ENCODE measurements at regions not wholly inside any gene's neighbourhood (a gene's known extent, or its start where the extent isn't known, plus 50 kb on each side); places are given as distances from the start of the nearest gene placed in this dataset.
A peak's percentile ranks its signal among the peaks of the same experiment; 100 is the strongest.
"Not testable (repeated sequence)": the region's sequence is repeated elsewhere in the genome, so short reads cannot be mapped to it uniquely, and the experiment has no call there.

DNA sequence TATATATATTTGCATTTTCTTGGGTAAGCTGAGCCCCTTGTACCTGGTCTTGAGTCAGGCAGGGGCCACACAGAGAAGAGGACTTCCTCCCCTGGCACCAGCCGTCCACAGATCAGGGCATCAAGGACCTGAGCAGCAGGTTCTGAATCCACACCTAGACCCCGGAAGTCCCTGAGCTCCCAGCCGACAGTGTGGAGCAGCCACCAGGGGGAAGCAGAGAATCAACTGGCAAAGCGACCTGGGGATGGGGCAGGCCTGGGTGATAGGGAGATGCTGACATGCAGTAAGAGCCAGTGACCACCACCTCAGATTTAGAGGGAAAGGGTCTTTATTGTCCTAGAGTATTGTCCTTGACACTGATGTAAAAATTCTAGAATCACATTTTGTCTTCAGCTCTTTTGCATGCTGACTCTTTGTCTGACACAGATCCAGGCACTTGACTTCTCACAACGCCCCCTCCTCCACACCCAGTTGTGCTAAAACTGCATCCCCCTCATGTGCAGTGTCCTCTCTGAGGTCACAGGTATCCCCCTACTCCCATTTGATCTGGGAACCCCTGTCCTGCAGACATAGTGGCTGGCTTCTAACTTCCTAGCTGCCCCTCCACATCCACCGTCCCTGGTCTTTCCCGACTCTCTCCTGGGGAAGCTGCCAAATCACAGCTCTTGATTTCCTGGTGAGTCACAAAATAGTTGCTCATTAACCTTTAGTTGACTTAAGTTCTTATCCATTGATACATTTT is 109.3 kb downstream of the GGTLC2 start:
- peak; percentile 88 for DNase-seq (ENCODE audit: low spot score)
- in situ Hi-C loops (cut with MboI; ENCODE audit: low sequenced_read_pairs, unreplicated experiment), result loop anchor here (10.0 kb wide), 2 partner anchors 49 to 61 kb away; no protein-coding TSS in a partner anchor
- TF ChIP-seq, protein P1, sequence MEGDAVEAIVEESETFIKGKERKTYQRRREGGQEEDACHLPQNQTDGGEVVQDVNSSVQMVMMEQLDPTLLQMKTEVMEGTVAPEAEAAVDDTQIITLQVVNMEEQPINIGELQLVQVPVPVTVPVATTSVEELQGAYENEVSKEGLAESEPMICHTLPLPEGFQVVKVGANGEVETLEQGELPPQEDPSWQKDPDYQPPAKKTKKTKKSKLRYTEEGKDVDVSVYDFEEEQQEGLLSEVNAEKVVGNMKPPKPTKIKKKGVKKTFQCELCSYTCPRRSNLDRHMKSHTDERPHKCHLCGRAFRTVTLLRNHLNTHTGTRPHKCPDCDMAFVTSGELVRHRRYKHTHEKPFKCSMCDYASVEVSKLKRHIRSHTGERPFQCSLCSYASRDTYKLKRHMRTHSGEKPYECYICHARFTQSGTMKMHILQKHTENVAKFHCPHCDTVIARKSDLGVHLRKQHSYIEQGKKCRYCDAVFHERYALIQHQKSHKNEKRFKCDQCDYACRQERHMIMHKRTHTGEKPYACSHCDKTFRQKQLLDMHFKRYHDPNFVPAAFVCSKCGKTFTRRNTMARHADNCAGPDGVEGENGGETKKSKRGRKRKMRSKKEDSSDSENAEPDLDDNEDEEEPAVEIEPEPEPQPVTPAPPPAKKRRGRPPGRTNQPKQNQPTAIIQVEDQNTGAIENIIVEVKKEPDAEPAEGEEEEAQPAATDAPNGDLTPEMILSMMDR (IDR thresholded peaks at IDR 0.05; ENCODE audit: borderline replicate concordance, control extremely low read depth, extremely low read depth, insufficient read depth, missing control alignments), result peak; percentile 90

GRCh38 chr22:22754268-22754657 is 109.8 kb downstream of the GGTLC2 start:
- no peak for DNase-seq (ENCODE audit: low spot score)
- in situ Hi-C loops (cut with MboI; ENCODE audit: low sequenced_read_pairs, unreplicated experiment), result loop anchor here (10.0 kb wide), 2 partner anchors 49 to 61 kb away; no protein-coding TSS in a partner anchor
- TF ChIP-seq, protein P1 (IDR thresholded peaks at IDR 0.05; ENCODE audit: borderline replicate concordance, control extremely low read depth, extremely low read depth, insufficient read depth, missing control alignments), result no peak

DNA sequence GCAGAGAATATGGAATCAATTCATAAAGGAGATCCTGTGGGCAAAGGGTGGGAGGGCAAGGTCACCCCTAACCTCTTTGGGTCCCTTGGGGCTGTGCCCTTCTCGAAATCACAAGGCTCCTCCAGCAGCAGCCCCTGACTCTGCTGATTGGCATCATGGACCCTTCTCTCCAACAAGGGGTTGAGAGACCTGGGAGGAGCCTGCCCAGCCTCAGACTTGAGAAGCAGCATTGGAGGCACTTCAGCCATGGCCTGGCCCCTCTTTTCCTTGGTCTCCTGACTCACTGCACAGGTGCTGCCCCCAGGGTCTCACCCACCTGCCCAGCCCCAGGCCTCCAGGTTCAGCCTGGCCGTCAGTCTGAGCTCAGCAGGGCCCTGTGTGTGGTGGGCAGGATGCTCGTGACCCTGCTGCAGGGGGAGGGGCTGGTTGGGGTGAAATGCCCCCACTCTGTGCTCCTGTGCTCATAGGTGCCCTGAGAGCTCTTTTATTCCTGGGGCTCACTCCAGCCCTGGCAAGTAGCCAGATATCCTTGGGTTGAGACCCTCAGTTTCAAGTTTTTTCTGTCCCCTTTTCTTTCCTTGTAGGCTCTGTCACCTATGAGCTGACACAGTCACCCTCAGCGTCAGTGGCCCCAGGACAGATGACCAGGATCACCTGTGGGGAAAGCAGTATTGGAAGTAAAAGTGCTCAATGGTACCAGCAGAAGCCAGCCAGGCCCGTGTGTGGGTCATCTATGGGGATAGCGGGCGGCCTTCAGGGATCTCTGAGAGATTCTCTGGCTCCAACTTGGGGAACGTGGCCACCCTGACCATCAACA is 110.8 kb downstream of the GGTLC2 start:
- TF ChIP-seq, protein P1 (IDR thresholded peaks at IDR 0.05; ENCODE audit: borderline replicate concordance, control extremely low read depth, extremely low read depth, insufficient read depth, missing control alignments), result no peak
- DNase-seq (ENCODE audit: low spot score), result no peak
- in situ Hi-C loops (cut with MboI; ENCODE audit: low sequenced_read_pairs, unreplicated experiment), result loop anchor here (10.0 kb wide), 2 partner anchors 50 to 60 kb away; no protein-coding TSS in a partner anchor

DNA sequence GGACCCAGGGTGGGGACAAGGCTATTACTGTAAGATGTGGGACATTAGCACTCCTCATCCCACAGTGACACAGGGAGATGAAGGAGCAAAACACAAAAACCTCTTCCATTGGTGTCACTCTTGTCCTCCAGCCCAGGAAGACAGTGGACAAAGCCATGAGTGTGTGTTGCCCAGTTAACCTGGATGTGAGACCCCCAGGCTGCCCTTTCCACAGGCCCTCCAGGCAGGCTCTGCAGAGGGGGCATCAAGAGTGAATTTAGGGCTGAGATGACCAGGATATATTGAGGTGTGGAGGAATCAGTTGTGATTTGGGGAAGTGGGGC is 111.3 kb downstream of the GGTLC2 start:
- TF ChIP-seq, protein P1 (IDR thresholded peaks at IDR 0.05; ENCODE audit: borderline replicate concordance, control extremely low read depth, extremely low read depth, insufficient read depth, missing control alignments), result no peak
- in situ Hi-C loops (cut with MboI; ENCODE audit: low sequenced_read_pairs, unreplicated experiment), result loop anchor here (10.0 kb wide), 2 partner anchors 51 to 59 kb away; no protein-coding TSS in a partner anchor
- DNase-seq (ENCODE audit: low spot score), result no peak

DNA sequence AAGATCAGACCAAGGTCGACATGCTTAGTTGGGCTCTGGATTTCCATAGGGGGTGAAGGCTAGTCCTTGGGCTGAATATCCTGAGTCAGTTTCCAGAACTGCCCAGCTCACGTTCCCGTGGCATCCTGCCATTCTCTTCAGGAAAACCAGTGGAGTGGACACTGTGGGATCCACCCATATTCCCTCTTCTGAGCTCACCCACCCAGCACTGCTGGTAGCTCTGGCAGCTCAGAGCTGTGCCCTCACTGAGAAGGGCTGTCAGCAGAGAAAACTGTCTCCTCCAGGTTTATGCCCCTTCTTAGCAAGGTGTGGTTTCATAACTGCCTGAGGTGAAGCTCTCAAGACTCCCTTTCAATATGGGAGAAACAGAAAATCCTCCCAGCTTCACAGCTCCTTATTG is 111.7 kb downstream of the GGTLC2 start:
- DNase-seq (ENCODE audit: low spot score), result no peak
- in situ Hi-C loops (cut with MboI; ENCODE audit: low sequenced_read_pairs, unreplicated experiment), result loop anchor here (10.0 kb wide), 2 partner anchors 51 to 59 kb away; no protein-coding TSS in a partner anchor
- TF ChIP-seq, protein P1 (IDR thresholded peaks at IDR 0.05; ENCODE audit: borderline replicate concordance, control extremely low read depth, extremely low read depth, insufficient read depth, missing control alignments), result no peak

GRCh38 chr22:22756551-22757201 is 112.3 kb downstream of the GGTLC2 start:
- in situ Hi-C loops (cut with MboI; ENCODE audit: low sequenced_read_pairs, unreplicated experiment), result loop anchor here (10.0 kb wide), 2 partner anchors 52 to 58 kb away; no protein-coding TSS in a partner anchor
- DNase-seq (ENCODE audit: low spot score), result not testable (repeated sequence)

DNA sequence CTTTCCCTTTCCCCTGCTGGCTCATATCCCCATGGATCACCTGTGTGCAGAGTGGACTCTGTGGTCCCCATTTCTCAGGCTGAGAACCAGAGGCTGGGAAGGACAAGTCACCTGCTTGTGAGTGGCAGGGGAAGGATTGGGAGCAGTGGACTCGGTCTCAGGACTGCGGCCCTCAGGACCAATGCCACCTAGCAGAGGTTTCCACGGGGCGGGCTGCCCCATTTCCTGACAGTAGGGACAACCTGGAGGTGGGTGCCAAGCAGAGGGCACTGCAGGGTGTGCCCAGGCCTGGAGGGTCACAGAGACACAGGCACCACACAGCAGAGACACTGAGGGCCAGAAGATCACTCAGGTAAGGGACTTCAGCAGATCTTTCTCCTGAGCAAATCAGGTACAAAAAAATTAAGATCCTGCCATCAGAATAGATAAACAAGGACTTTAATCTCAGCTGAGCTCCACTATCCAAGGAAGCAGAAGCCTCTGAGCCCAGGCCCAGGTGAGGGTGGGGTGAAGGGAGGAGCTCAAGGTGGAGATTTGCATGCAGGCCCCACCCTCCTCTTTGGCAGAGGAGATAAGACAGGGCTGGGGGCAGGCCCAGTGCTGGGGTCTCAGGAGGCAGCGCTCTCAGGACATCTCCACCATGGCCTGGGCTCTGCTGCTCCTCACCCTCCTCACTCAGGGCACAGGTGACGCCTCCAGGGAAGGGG is 113.8 kb downstream of the GGTLC2 start:
- in situ Hi-C loops (cut with MboI; ENCODE audit: low sequenced_read_pairs, unreplicated experiment), result loop anchor here (10.0 kb wide), 2 partner anchors 53 to 57 kb away; no protein-coding TSS in a partner anchor
- not testable (repeated sequence) for DNase-seq (ENCODE audit: low spot score)

All from GM13976 (cell line).